ENCODE measurements at regions not wholly inside any gene's neighbourhood (a gene's known extent, or its start where the extent isn't known, plus 50 kb on each side); places are given as distances from the start of the nearest gene placed in this dataset.

- intact Hi-C loops (cut with DNase I): no loop called here
- no peaks in the 10 kb centered on the region for H3K9me3 ChIP-seq
- DNase-seq (no peak), ATAC-seq (no peak)
- no peaks in the 10 kb centered on the region for H3K27me3 ChIP-seq
- no peaks in the 10 kb centered on the region for H3K36me3 ChIP-seq
- H3K27ac ChIP-seq: no peak overlapping the region
- no peak overlapping the region for H3K4me3 ChIP-seq
- TF ChIP-seq CTCF (IDR thresholded peaks at IDR 0.05): no peak
- H3K4me1 ChIP-seq: no peaks in the 10 kb centered on the region
These were observed 123.6 kb upstream of the LHX8 start for GRCh38 chr1:75010547-75010946.

DNA sequence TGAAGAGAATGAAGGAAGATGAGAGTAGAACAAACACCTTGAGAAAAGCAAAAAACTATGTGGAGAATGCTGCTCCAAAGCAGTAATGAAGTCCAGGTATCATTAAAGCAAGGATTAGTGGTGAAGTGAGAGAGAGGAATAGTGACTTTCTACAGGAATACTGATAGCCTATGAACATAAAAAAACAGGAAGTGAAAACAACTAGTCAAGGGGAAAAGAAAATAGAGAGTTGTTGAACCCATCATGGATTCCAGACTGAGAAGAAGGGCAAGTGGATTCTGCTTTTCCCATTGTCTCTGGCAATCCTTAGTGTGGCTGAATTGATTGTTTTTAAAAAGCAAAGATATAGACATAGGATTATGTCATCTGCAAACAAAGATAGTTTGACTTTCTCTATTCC, 119.9 kb upstream of the LHX8 start:
- no peak for DNase-seq
- Histone ChIP-seq H3K9me3 (no peaks in the 10 kb centered on the region), H3K27me3 (no peaks in the 10 kb centered on the region), H3K4me3 (no peak overlapping the region), H3K27ac (no peak overlapping the region), H3K4me1 (no peaks in the 10 kb centered on the region), H3K36me3 (no peaks in the 10 kb centered on the region)
- intact Hi-C loops (cut with DNase I): no loop called here
- no peak for ATAC-seq
- TF ChIP-seq CTCF (IDR thresholded peaks at IDR 0.05): no peak

- no peak for TF ChIP-seq CTCF (IDR thresholded peaks at IDR 0.05)
- no peak for DNase-seq
- Histone ChIP-seq H3K4me3 (no peak overlapping the region), H3K9me3 (no peaks in the 10 kb centered on the region), H3K27ac (no peak overlapping the region), H3K27me3 (no peaks in the 10 kb centered on the region), H3K4me1 (no peaks in the 10 kb centered on the region), H3K36me3 (no peaks in the 10 kb centered on the region)
- intact Hi-C loops (cut with DNase I): no loop called here
- no peak for ATAC-seq
These were observed 111.2 kb upstream of the LHX8 start for GRCh38 chr1:75023005-75023404.

DNA sequence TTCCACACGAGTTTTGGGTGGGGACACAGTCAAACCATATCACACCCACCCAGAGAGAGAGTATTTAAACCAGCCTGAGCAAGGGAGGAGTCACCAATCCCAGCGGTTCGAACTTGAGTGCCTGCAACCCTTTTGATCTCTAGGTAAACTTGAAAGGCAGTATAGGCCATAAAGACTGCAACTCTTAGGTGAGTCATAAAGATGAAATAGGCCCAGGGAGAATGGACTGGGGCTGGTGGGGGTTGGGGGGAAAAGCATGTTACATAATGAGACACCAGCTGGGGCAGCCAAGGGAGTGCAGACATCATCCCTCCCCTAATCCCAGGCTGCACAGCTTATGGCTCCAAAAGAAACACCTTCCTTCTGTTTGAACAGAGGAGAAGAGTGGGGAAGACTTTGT, 99.8 kb upstream of the LHX8 start:
- TF ChIP-seq CTCF (IDR thresholded peaks at IDR 0.05): no peak
- ATAC-seq (no peak), DNase-seq (no peak)
- Histone ChIP-seq H3K36me3 (no peaks in the 10 kb centered on the region), H3K27me3 (no peaks in the 10 kb centered on the region), H3K9me3 (no peaks in the 10 kb centered on the region), H3K4me1 (no peaks in the 10 kb centered on the region), H3K27ac (no peak overlapping the region), H3K4me3 (no peak overlapping the region)
- intact Hi-C loops (cut with DNase I): no loop called here

GRCh38 chr1:75035536-75035935, 98.7 kb upstream of the LHX8 start:
- H3K4me3 ChIP-seq: no peak overlapping the region
- H3K36me3 ChIP-seq: no peaks in the 10 kb centered on the region
- TF ChIP-seq CTCF (IDR thresholded peaks at IDR 0.05): no peak
- H3K27ac ChIP-seq: no peak overlapping the region
- no peaks in the 10 kb centered on the region for H3K4me1 ChIP-seq
- no peaks in the 10 kb centered on the region for H3K27me3 ChIP-seq
- DNase-seq (no peak), ATAC-seq (no peak)
- H3K9me3 ChIP-seq: no peaks in the 10 kb centered on the region
- intact Hi-C loops (cut with DNase I): no loop called here

- Histone ChIP-seq H3K9me3 (no peaks in the 10 kb centered on the region), H3K4me1 (no peaks in the 10 kb centered on the region), H3K36me3 (no peaks in the 10 kb centered on the region), H3K27ac (no peak overlapping the region), H3K4me3 (no peak overlapping the region), H3K27me3 (no peaks in the 10 kb centered on the region)
- intact Hi-C loops (cut with DNase I): no loop called here
- DNase-seq (no peak), ATAC-seq (no peak)
- no peak for TF ChIP-seq CTCF (IDR thresholded peaks at IDR 0.05)
These were observed 81.0 kb upstream of the LHX8 start for GRCh38 chr1:75053207-75053606.
